ENCODE measurements at regions not wholly inside any gene's neighbourhood (a gene's known extent, or its start where the extent isn't known, plus 50 kb on each side); places are given as distances from the start of the nearest gene placed in this dataset.

GRCh38 chr14:30134936-30135335, 207.3 kb upstream of the PRKD1 start:
- TF ChIP-seq POLR2A (IDR thresholded peaks at IDR 0.05) = no peak
- TF ChIP-seq CTCF (IDR thresholded peaks at IDR 0.05) = no peak
